ENCODE measurements at regions not wholly inside any gene's neighbourhood (a gene's known extent, or its start where the extent isn't known, plus 50 kb on each side); places are given as distances from the start of the nearest gene placed in this dataset.

- DNase-seq (ENCODE audit: low read depth in 2 of 2), result no peak
- no peak for TF ChIP-seq CTCF (IDR thresholded peaks at IDR 0.05; ENCODE audit: low read depth, low read length)
- H3K4me3 ChIP-seq (replicated peaks in 1 of 2; ENCODE audit: low read depth in 2 of 2, low read length in 2 of 2), result no peak overlapping the region
These were observed 154.0 kb downstream of the TMEM17 start for GRCh38 chr2:62352031-62352430.

- TF ChIP-seq CTCF (IDR thresholded peaks at IDR 0.05; ENCODE audit: low read depth, low read length), result no peak
- no peak for DNase-seq (ENCODE audit: low read depth in 2 of 2)
- no peak overlapping the region for H3K4me3 ChIP-seq (replicated peaks in 1 of 2; ENCODE audit: low read depth in 2 of 2, low read length in 2 of 2)
These were observed 153.9 kb downstream of the B3GNT2 start for GRCh38 chr2:62349788-62350187.

- TF ChIP-seq CTCF (IDR thresholded peaks at IDR 0.05; ENCODE audit: low read depth, low read length), result no peak
- no peak for DNase-seq (ENCODE audit: low read depth in 2 of 2)
- H3K4me3 ChIP-seq (replicated peaks in 1 of 2; ENCODE audit: low read depth in 2 of 2, low read length in 2 of 2), result no peak overlapping the region
These were observed 152.8 kb downstream of the B3GNT2 start for GRCh38 chr2:62348700-62349099.

GRCh38 chr2:62347563-62348270, 151.8 kb downstream of the B3GNT2 start:
- DNase-seq (ENCODE audit: low read depth in 2 of 2), result no peak
- TF ChIP-seq CTCF (IDR thresholded peaks at IDR 0.05; ENCODE audit: low read depth, low read length), result no peak
- H3K4me3 ChIP-seq (replicated peaks in 1 of 2; ENCODE audit: low read depth in 2 of 2, low read length in 2 of 2), result no peak overlapping the region

GRCh38 chr2:62344472-62344871, 148.6 kb downstream of the B3GNT2 start:
- no peak overlapping the region for H3K4me3 ChIP-seq (replicated peaks in 1 of 2; ENCODE audit: low read depth in 2 of 2, low read length in 2 of 2)
- no peak for TF ChIP-seq CTCF (IDR thresholded peaks at IDR 0.05; ENCODE audit: low read depth, low read length)
- no peak for DNase-seq (ENCODE audit: low read depth in 2 of 2)

GRCh38 chr2:62343636-62344337, 147.9 kb downstream of the B3GNT2 start:
- no peak for TF ChIP-seq CTCF (IDR thresholded peaks at IDR 0.05; ENCODE audit: low read depth, low read length)
- no peak overlapping the region for H3K4me3 ChIP-seq (replicated peaks in 1 of 2; ENCODE audit: low read depth in 2 of 2, low read length in 2 of 2)
- no peak for DNase-seq (ENCODE audit: low read depth in 2 of 2)

All from cardiac fibroblast (primary cell).